GM10266 (cell line): ENCODE measurements at regions not wholly inside any gene's neighbourhood (a gene's known extent, or its start where the extent isn't known, plus 50 kb on each side); places are given as distances from the start of the nearest gene placed in this dataset.

ENCODE experiments used
- DNase-seq: peaks from one replicate; pipeline ENCODE4 v3.0.0; 2012; ENCODE audit errors: extremely low spot score
- CTCF ChIP-seq: IDR thresholded peaks from 2 replicates; pipeline ENCODE4 v1.5.1; 2012; ENCODE audit warnings: mild to moderate bottlenecking, low read depth; ENCODE audit not compliant: control insufficient read depth, insufficient read depth; ENCODE audit errors: missing control alignments

GRCh38 chr13:40197936-40198595 is 468.4 kb downstream of the FOXO1 start:
- no peak for DNase-seq
- no peak for TF ChIP-seq CTCF

- no peak for DNase-seq
- TF ChIP-seq CTCF, result no peak
Measured at GRCh38 chr13:40200273-40200978, 466.0 kb downstream of the FOXO1 start.

- no peak for TF ChIP-seq CTCF
- no peak for DNase-seq
Measured at GRCh38 chr13:40204246-40204645, 462.2 kb downstream of the FOXO1 start.

- no peak for DNase-seq
- TF ChIP-seq CTCF, result no peak
Measured at GRCh38 chr13:40205771-40206240, 460.6 kb downstream of the FOXO1 start.

GRCh38 chr13:40206241-40207000 is 460.0 kb downstream of the FOXO1 start:
- DNase-seq, result peak; percentile 37
- TF ChIP-seq CTCF, result no peak

GRCh38 chr13:40207001-40207478 is 459.4 kb downstream of the FOXO1 start:
- TF ChIP-seq CTCF, result no peak
- peak; percentile 58 for DNase-seq
